ENCODE measurements at regions not wholly inside any gene's neighbourhood (a gene's known extent, or its start where the extent isn't known, plus 50 kb on each side); places are given as distances from the start of the nearest gene placed in this dataset.
A peak's percentile ranks its signal among the peaks of the same experiment; 100 is the strongest.
"Not testable (repeated sequence)": the region's sequence is repeated elsewhere in the genome, so short reads cannot be mapped to it uniquely, and the experiment has no call there.

DNA sequence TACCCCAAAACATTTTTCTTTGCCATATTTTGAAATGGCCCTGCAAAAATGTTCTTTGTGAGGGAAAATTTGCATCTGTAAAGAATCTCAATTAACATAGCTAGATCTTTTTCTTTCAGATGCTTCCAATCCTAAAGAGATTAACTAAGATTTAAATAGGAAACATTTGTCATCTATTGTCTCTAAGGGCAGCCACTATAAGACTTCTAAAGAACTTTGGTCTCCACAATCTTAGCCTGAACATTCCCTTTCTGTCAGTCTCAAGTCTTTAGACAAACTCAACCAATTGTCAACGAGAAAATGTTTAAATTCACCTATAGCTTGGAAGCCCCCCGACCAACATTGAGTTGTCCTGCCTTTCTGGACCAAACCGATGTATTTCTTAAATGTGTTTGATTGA lies 71.1 kb upstream of the RASSF8 start:
- no peak for TF ChIP-seq EZH2 (IDR thresholded peaks at IDR 0.05; ENCODE audit: low read length)
- TF ChIP-seq, protein P1, sequence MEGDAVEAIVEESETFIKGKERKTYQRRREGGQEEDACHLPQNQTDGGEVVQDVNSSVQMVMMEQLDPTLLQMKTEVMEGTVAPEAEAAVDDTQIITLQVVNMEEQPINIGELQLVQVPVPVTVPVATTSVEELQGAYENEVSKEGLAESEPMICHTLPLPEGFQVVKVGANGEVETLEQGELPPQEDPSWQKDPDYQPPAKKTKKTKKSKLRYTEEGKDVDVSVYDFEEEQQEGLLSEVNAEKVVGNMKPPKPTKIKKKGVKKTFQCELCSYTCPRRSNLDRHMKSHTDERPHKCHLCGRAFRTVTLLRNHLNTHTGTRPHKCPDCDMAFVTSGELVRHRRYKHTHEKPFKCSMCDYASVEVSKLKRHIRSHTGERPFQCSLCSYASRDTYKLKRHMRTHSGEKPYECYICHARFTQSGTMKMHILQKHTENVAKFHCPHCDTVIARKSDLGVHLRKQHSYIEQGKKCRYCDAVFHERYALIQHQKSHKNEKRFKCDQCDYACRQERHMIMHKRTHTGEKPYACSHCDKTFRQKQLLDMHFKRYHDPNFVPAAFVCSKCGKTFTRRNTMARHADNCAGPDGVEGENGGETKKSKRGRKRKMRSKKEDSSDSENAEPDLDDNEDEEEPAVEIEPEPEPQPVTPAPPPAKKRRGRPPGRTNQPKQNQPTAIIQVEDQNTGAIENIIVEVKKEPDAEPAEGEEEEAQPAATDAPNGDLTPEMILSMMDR (optimal IDR thresholded peaks at IDR 0.05 in 1 of 3, IDR thresholded peaks at IDR 0.05 in 1 of 3, conservative IDR thresholded peaks at IDR 0.05 in 1 of 3; ENCODE audit: extremely low read depth in 1 of 3, insufficient read depth in 2 of 3, low read length in 3 of 3), result no peak
- Histone ChIP-seq H2AFZ (ENCODE audit: control insufficient read depth, low read length) (no peak overlapping the region), H3K9me3 (ENCODE audit: control insufficient read depth, low read depth, low read length) (peaks cover 2% of the 10 kb centered on the region), H3K4me3 (ENCODE audit: control insufficient read depth in 2 of 3, extremely low read depth in 1 of 3, insufficient read depth in 2 of 3, low read depth in 1 of 3, low read length in 3 of 3) (no peak overlapping the region), H3K4me1 (ENCODE audit: control insufficient read depth, extremely low read depth, insufficient read depth, low read length) (peaks cover 5% of the 10 kb centered on the region), H4K20me1 (ENCODE audit: control insufficient read depth, extremely low read depth, insufficient read depth, low read length) (no peaks in the 10 kb centered on the region), H3K4me2 (ENCODE audit: control insufficient read depth, extremely low read depth, insufficient read depth, low read depth, low read length) (no peak overlapping the region), H3K27ac (ENCODE audit: control insufficient read depth, insufficient read depth, low read length) (no peak overlapping the region), H3K9ac (ENCODE audit: control insufficient read depth, extremely low read depth, insufficient read depth, low read length) (no peak overlapping the region), H3K9me1 (ENCODE audit: control insufficient read depth, extremely low read depth, insufficient read depth, low read length) (no peaks in the 10 kb centered on the region), H3K36me3 (ENCODE audit: control insufficient read depth in 2 of 2, extremely low read depth in 1 of 2, insufficient read depth in 2 of 2, low read length in 2 of 2) (no peaks in the 10 kb centered on the region), H3K79me2 (ENCODE audit: control insufficient read depth, insufficient read depth, low read length) (no peaks in the 10 kb centered on the region), H3K27me3 (ENCODE audit: control insufficient read depth, extremely low read depth, insufficient read depth, low read length) (no peaks in the 10 kb centered on the region)
- FAIRE-seq (no peak), DNase-seq (ENCODE audit: low read depth, low spot score) (no peak)
- dilution Hi-C loops (cut with MboI; ENCODE audit: extremely low pct_ligation_motif_present, low sequenced_read_pairs), result no loop called here

DNA sequence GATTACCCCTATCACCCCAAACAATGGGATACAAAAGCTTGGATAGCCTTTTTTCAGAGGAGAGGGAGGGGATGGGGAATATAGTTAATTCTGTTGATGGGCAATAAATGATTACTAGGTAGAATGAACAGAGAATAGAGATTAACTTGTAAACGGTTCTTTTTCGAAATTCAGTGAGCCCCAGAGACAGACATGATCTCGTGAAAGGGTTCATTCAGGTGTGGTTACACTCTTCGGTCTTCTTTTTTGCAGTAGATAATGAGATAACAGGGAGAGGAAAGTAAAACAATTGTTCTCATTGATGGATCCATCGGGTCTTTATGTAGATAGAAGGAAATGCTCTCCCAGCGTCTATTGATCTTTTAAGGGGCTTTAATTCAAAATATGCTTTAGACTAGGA lies 69.3 kb upstream of the RASSF8 start:
- FAIRE-seq (no peak), DNase-seq (ENCODE audit: low read depth, low spot score) (no peak)
- no peaks in the 10 kb centered on the region for H4K20me1 ChIP-seq (ENCODE audit: control insufficient read depth, extremely low read depth, insufficient read depth, low read length)
- H3K27me3 ChIP-seq (ENCODE audit: control insufficient read depth, extremely low read depth, insufficient read depth, low read length), result no peaks in the 10 kb centered on the region
- H3K27ac ChIP-seq (ENCODE audit: control insufficient read depth, insufficient read depth, low read length), result no peak overlapping the region
- dilution Hi-C loops (cut with MboI; ENCODE audit: extremely low pct_ligation_motif_present, low sequenced_read_pairs), result no loop called here
- no peak overlapping the region for H3K9ac ChIP-seq (ENCODE audit: control insufficient read depth, extremely low read depth, insufficient read depth, low read length)
- peaks cover 2% of the 10 kb centered on the region for H3K9me3 ChIP-seq (ENCODE audit: control insufficient read depth, low read depth, low read length)
- H3K4me1 ChIP-seq (ENCODE audit: control insufficient read depth, extremely low read depth, insufficient read depth, low read length), result peaks cover 5% of the 10 kb centered on the region
- H3K36me3 ChIP-seq (ENCODE audit: control insufficient read depth in 2 of 2, extremely low read depth in 1 of 2, insufficient read depth in 2 of 2, low read length in 2 of 2), result no peaks in the 10 kb centered on the region
- TF ChIP-seq, protein P1 (optimal IDR thresholded peaks at IDR 0.05 in 1 of 3, IDR thresholded peaks at IDR 0.05 in 1 of 3, conservative IDR thresholded peaks at IDR 0.05 in 1 of 3; ENCODE audit: extremely low read depth in 1 of 3, insufficient read depth in 2 of 3, low read length in 3 of 3), result no peak
- no peak for TF ChIP-seq EZH2 (IDR thresholded peaks at IDR 0.05; ENCODE audit: low read length)
- no peaks in the 10 kb centered on the region for H3K79me2 ChIP-seq (ENCODE audit: control insufficient read depth, insufficient read depth, low read length)
- H3K4me2 ChIP-seq (ENCODE audit: control insufficient read depth, extremely low read depth, insufficient read depth, low read depth, low read length), result no peak overlapping the region
- no peak overlapping the region for H3K4me3 ChIP-seq (ENCODE audit: control insufficient read depth in 2 of 3, extremely low read depth in 1 of 3, insufficient read depth in 2 of 3, low read depth in 1 of 3, low read length in 3 of 3)
- no peak overlapping the region for H2AFZ ChIP-seq (ENCODE audit: control insufficient read depth, low read length)
- no peaks in the 10 kb centered on the region for H3K9me1 ChIP-seq (ENCODE audit: control insufficient read depth, extremely low read depth, insufficient read depth, low read length)

DNA sequence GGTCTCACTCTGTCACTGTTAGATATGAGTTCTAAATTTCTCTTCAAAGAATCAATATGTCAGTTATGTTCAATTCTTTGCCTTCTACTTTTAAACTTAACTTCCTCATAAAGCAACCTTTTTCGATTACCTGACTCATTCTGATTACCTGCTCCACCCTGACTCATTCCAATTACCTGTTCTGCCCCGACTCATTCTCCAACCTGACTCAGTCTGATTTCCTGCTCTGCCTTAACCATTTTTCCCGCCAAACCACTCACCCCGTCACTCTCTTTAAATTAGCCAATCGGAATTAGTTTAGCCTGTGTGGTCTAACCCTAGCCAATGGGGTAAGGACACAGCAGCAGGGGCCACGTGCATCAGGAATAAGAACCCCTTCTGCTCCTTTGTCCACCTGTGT lies 67.4 kb upstream of the RASSF8 start:
- H3K9ac ChIP-seq (ENCODE audit: control insufficient read depth, extremely low read depth, insufficient read depth, low read length); H3K9me3 ChIP-seq (ENCODE audit: control insufficient read depth, low read depth, low read length); H2AFZ ChIP-seq (ENCODE audit: control insufficient read depth, low read length); H3K9me1 ChIP-seq (ENCODE audit: control insufficient read depth, extremely low read depth, insufficient read depth, low read length); H3K27me3 ChIP-seq (ENCODE audit: control insufficient read depth, extremely low read depth, insufficient read depth, low read length); H3K79me2 ChIP-seq (ENCODE audit: control insufficient read depth, insufficient read depth, low read length); H3K4me2 ChIP-seq (ENCODE audit: control insufficient read depth, extremely low read depth, insufficient read depth, low read depth, low read length); FAIRE-seq; H3K4me3 ChIP-seq (ENCODE audit: control insufficient read depth in 2 of 3, extremely low read depth in 1 of 3, insufficient read depth in 2 of 3, low read depth in 1 of 3, low read length in 3 of 3); H3K36me3 ChIP-seq (ENCODE audit: control insufficient read depth in 2 of 2, extremely low read depth in 1 of 2, insufficient read depth in 2 of 2, low read length in 2 of 2); H3K4me1 ChIP-seq (ENCODE audit: control insufficient read depth, extremely low read depth, insufficient read depth, low read length); H4K20me1 ChIP-seq (ENCODE audit: control insufficient read depth, extremely low read depth, insufficient read depth, low read length); H3K27ac ChIP-seq (ENCODE audit: control insufficient read depth, insufficient read depth, low read length); dilution Hi-C loops (cut with MboI; ENCODE audit: extremely low pct_ligation_motif_present, low sequenced_read_pairs): not testable (repeated sequence)
- DNase-seq (ENCODE audit: low read depth, low spot score), result peak; percentile 9
